ENCODE measurements at regions not wholly inside any gene's neighbourhood (a gene's known extent, or its start where the extent isn't known, plus 50 kb on each side); places are given as distances from the start of the nearest gene placed in this dataset.
"Not testable (repeated sequence)": the region's sequence is repeated elsewhere in the genome, so short reads cannot be mapped to it uniquely, and the experiment has no call there.

GRCh38 chr2:65930259-65930658, 497.9 kb upstream of the SPRED2 start:
- in situ Hi-C loops (cut with HindIII; ENCODE audit: low pct_ligation_motif_present, low sequenced_read_pairs): no loop called here
- H3K27me3 ChIP-seq (replicated peaks): no peaks in the 10 kb centered on the region
- DNase-seq: no peak
- no peaks in the 10 kb centered on the region for H3K36me3 ChIP-seq (replicated peaks)
- no peak for TF ChIP-seq CTCF (IDR thresholded peaks at IDR 0.05; ENCODE audit: low read depth, low read length, missing control alignments)
- no peak overlapping the region for H3K27ac ChIP-seq
- H3K4me3 ChIP-seq (ENCODE audit: low read depth, low read length): no peak overlapping the region

GRCh38 chr2:65929664-65930063, 497.3 kb upstream of the SPRED2 start:
- DNase-seq; H3K27me3 ChIP-seq (replicated peaks); H3K4me3 ChIP-seq (ENCODE audit: low read depth, low read length); in situ Hi-C loops (cut with HindIII; ENCODE audit: low pct_ligation_motif_present, low sequenced_read_pairs); H3K27ac ChIP-seq; H3K36me3 ChIP-seq (replicated peaks): not testable (repeated sequence)

- Histone ChIP-seq H3K27ac (no peak overlapping the region), H3K27me3 (replicated peaks) (no peaks in the 10 kb centered on the region), H3K4me3 (ENCODE audit: low read depth, low read length) (no peak overlapping the region), H3K36me3 (replicated peaks) (no peaks in the 10 kb centered on the region)
- DNase-seq: no peak
- no peak for TF ChIP-seq CTCF (IDR thresholded peaks at IDR 0.05; ENCODE audit: low read depth, low read length, missing control alignments)
- in situ Hi-C loops (cut with HindIII; ENCODE audit: low pct_ligation_motif_present, low sequenced_read_pairs): no loop called here
Measured at GRCh38 chr2:65922794-65923193, 490.4 kb upstream of the SPRED2 start.

GRCh38 chr2:65922030-65922429, 489.6 kb upstream of the SPRED2 start:
- Histone ChIP-seq H3K4me3 (ENCODE audit: low read depth, low read length) (no peak overlapping the region), H3K27me3 (replicated peaks) (no peaks in the 10 kb centered on the region), H3K27ac (no peak overlapping the region), H3K36me3 (replicated peaks) (no peaks in the 10 kb centered on the region)
- no peak for TF ChIP-seq CTCF (IDR thresholded peaks at IDR 0.05; ENCODE audit: low read depth, low read length, missing control alignments)
- DNase-seq: no peak
- in situ Hi-C loops (cut with HindIII; ENCODE audit: low pct_ligation_motif_present, low sequenced_read_pairs): no loop called here

GRCh38 chr2:65921116-65921515, 488.7 kb upstream of the SPRED2 start:
- no peak for DNase-seq
- no peak overlapping the region for H3K4me3 ChIP-seq (ENCODE audit: low read depth, low read length)
- no peak for TF ChIP-seq CTCF (IDR thresholded peaks at IDR 0.05; ENCODE audit: low read depth, low read length, missing control alignments)
- in situ Hi-C loops (cut with HindIII; ENCODE audit: low pct_ligation_motif_present, low sequenced_read_pairs): no loop called here
- no peaks in the 10 kb centered on the region for H3K36me3 ChIP-seq (replicated peaks)
- H3K27me3 ChIP-seq (replicated peaks): no peaks in the 10 kb centered on the region
- H3K27ac ChIP-seq: no peak overlapping the region

GRCh38 chr2:65920659-65921058, 488.3 kb upstream of the SPRED2 start:
- Histone ChIP-seq H3K4me3 (ENCODE audit: low read depth, low read length) (no peak overlapping the region), H3K27ac (no peak overlapping the region), H3K36me3 (replicated peaks) (no peaks in the 10 kb centered on the region), H3K27me3 (replicated peaks) (no peaks in the 10 kb centered on the region)
- no peak for DNase-seq
- no peak for TF ChIP-seq CTCF (IDR thresholded peaks at IDR 0.05; ENCODE audit: low read depth, low read length, missing control alignments)
- in situ Hi-C loops (cut with HindIII; ENCODE audit: low pct_ligation_motif_present, low sequenced_read_pairs): no loop called here
